Endothelial cell of umbilical vein (primary cell): ENCODE measurements at regions not wholly inside any gene's neighbourhood (a gene's known extent, or its start where the extent isn't known, plus 50 kb on each side); places are given as distances from the start of the nearest gene placed in this dataset.

Experiments used
- CTCF ChIP-seq, 2 donors: IDR thresholded peaks; 1 replicate in 1 of 2; 2 replicates in 1 of 2; pipeline ENCODE4 v1.5.1; 2011; ENCODE audit warnings: low read length in 2 of 2, mild to moderate bottlenecking in 2 of 2, moderate library complexity in 2 of 2, control low read depth in 1 of 2, inconsistent platforms in 1 of 2, low read depth in 1 of 2; ENCODE audit not compliant: insufficient read depth in 1 of 2; ENCODE audit errors: extremely low read depth in 1 of 2
- POLR2A ChIP-seq: IDR thresholded peaks from 2 replicates; pipeline ENCODE4 v1.6.1; 2012; ENCODE audit warnings: low read depth, mild to moderate bottlenecking, control low read depth, low read length

GRCh38 chr3:83033133-83033532 is 1271.7 kb upstream of the GBE1 start:
- TF ChIP-seq POLR2A (no peak), CTCF (IDR thresholded peaks at IDR 0.05; ENCODE audit: extremely low read depth in 1 of 2, insufficient read depth in 1 of 2, low read depth in 1 of 2, low read length in 2 of 2) (no peak)
